NCI-H2107 (cell line): ENCODE measurements at regions not wholly inside any gene's neighbourhood (a gene's known extent, or its start where the extent isn't known, plus 50 kb on each side); places are given as distances from the start of the nearest gene placed in this dataset.

Experiments
- DNase-seq: peaks from one replicate; lab custom pipeline; 2025; lab: John Stamatoyannopoulos, UW

- no peak for DNase-seq
These were observed 986.3 kb downstream of the STIM2 start for GRCh38 chr4:27846951-27847350.

- no peak for DNase-seq
These were observed 1000.7 kb downstream of the STIM2 start for GRCh38 chr4:27861381-27861787.

- no peak for DNase-seq
These were observed 1001.2 kb downstream of the STIM2 start for GRCh38 chr4:27861802-27862201.

GRCh38 chr4:27873596-27873995, 1013.0 kb downstream of the STIM2 start:
- no peak for DNase-seq

- no peak for DNase-seq
These were observed 1021.1 kb downstream of the STIM2 start for GRCh38 chr4:27881705-27882104.

- DNase-seq: no peak
These were observed 1025.5 kb downstream of the STIM2 start for GRCh38 chr4:27886120-27886519.

GRCh38 chr4:27887646-27888045, 1027.0 kb downstream of the STIM2 start:
- no peak for DNase-seq

- DNase-seq: no peak
These were observed 1027.9 kb downstream of the STIM2 start for GRCh38 chr4:27888505-27888904.

GRCh38 chr4:27894951-27895350, 1034.3 kb downstream of the STIM2 start:
- no peak for DNase-seq

- DNase-seq: no peak
These were observed 1047.7 kb downstream of the STIM2 start for GRCh38 chr4:27908356-27908755.

- DNase-seq: no peak
These were observed 1049.6 kb downstream of the STIM2 start for GRCh38 chr4:27910227-27910626.

- no peak for DNase-seq
These were observed 1050.4 kb downstream of the STIM2 start for GRCh38 chr4:27911047-27911446.

GRCh38 chr4:27913738-27914137, 1053.1 kb downstream of the STIM2 start:
- DNase-seq: no peak

GRCh38 chr4:27915822-27916221, 1055.2 kb downstream of the STIM2 start:
- DNase-seq: no peak

- no peak for DNase-seq
These were observed 1056.0 kb downstream of the STIM2 start for GRCh38 chr4:27916452-27917184.

- DNase-seq: no peak
These were observed 1056.7 kb downstream of the STIM2 start for GRCh38 chr4:27917381-27917780.

- DNase-seq: no peak
These were observed 1060.6 kb downstream of the STIM2 start for GRCh38 chr4:27921231-27921630.

GRCh38 chr4:27928761-27929540, 1068.3 kb downstream of the STIM2 start:
- DNase-seq: no peak

- DNase-seq: no peak
These were observed 1069.7 kb downstream of the STIM2 start for GRCh38 chr4:27930291-27930690.

- DNase-seq: no peak
These were observed 1070.3 kb downstream of the STIM2 start for GRCh38 chr4:27930976-27931375.

- DNase-seq: no peak
These were observed 1070.9 kb downstream of the STIM2 start for GRCh38 chr4:27931584-27931983.

- DNase-seq: no peak
These were observed 1074.2 kb downstream of the STIM2 start for GRCh38 chr4:27934871-27935270.

GRCh38 chr4:27946799-27947198, 1086.2 kb downstream of the STIM2 start:
- DNase-seq: no peak

GRCh38 chr4:27947302-27947701, 1086.7 kb downstream of the STIM2 start:
- no peak for DNase-seq
